Neural progenitor cell (in vitro differentiated cells): ENCODE measurements at regions not wholly inside any gene's neighbourhood (a gene's known extent, or its start where the extent isn't known, plus 50 kb on each side); places are given as distances from the start of the nearest gene placed in this dataset.

Source experiments
- EZH2 ChIP-seq: fragments of 200-600 bp; sonication (generic); IDR thresholded peaks from 2 replicates; pipeline ENCODE4 v1.6.1; 2017; ENCODE audit warnings: antibody characterized with exemption, mild to moderate bottlenecking, moderate library complexity
- TF ChIP-seq, protein P1 (sequence below): fragments of 200-600 bp; sonication (generic); IDR thresholded peaks from 2 replicates; pipeline ENCODE4 v1.5.1; 2017; ENCODE audit warnings: antibody characterized with exemption, mild to moderate bottlenecking

DNA sequence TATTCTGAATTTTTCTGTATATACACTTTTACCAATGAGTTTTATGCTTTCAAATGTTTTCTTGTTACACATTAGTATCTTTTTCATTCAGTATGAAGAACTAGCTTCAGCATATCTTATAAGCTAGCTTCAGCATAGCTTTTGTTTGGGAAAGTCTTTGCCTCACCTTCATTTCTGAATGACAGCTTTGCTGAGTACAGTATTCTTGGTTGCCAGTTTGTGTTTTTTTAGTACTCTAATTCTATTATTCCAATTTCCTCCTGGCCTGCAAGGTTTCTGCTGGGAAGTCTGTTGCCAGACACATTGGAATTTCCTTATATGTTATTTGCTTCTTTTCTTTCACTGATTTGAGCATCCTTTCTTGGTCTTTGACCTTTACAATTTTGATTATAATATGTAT, 278.8 kb downstream of the SPATA18 start:
- TF ChIP-seq, protein P1, sequence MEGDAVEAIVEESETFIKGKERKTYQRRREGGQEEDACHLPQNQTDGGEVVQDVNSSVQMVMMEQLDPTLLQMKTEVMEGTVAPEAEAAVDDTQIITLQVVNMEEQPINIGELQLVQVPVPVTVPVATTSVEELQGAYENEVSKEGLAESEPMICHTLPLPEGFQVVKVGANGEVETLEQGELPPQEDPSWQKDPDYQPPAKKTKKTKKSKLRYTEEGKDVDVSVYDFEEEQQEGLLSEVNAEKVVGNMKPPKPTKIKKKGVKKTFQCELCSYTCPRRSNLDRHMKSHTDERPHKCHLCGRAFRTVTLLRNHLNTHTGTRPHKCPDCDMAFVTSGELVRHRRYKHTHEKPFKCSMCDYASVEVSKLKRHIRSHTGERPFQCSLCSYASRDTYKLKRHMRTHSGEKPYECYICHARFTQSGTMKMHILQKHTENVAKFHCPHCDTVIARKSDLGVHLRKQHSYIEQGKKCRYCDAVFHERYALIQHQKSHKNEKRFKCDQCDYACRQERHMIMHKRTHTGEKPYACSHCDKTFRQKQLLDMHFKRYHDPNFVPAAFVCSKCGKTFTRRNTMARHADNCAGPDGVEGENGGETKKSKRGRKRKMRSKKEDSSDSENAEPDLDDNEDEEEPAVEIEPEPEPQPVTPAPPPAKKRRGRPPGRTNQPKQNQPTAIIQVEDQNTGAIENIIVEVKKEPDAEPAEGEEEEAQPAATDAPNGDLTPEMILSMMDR = no peak
- no peak for TF ChIP-seq EZH2
